NB4 (cell line): ENCODE measurements at regions not wholly inside any gene's neighbourhood (a gene's known extent, or its start where the extent isn't known, plus 50 kb on each side); places are given as distances from the start of the nearest gene placed in this dataset.

ENCODE experiments used
- POLR2A ChIP-seq: IDR thresholded peaks from 2 replicates; pipeline ENCODE4 v1.6.1; 2011; ENCODE audit warnings: mild to moderate bottlenecking; ENCODE audit not compliant: insufficient read length; ENCODE audit errors: extremely low read depth
- TF ChIP-seq, protein P1 (sequence below): IDR thresholded peaks from one replicate; pipeline ENCODE4 v1.5.1; 2012; ENCODE audit warnings: low read depth, low read length
- TF ChIP-seq, protein P2 (sequence below): IDR thresholded peaks from 2 replicates; pipeline ENCODE4 v1.6.1; 2011; ENCODE audit warnings: low read depth, low read length

DNA sequence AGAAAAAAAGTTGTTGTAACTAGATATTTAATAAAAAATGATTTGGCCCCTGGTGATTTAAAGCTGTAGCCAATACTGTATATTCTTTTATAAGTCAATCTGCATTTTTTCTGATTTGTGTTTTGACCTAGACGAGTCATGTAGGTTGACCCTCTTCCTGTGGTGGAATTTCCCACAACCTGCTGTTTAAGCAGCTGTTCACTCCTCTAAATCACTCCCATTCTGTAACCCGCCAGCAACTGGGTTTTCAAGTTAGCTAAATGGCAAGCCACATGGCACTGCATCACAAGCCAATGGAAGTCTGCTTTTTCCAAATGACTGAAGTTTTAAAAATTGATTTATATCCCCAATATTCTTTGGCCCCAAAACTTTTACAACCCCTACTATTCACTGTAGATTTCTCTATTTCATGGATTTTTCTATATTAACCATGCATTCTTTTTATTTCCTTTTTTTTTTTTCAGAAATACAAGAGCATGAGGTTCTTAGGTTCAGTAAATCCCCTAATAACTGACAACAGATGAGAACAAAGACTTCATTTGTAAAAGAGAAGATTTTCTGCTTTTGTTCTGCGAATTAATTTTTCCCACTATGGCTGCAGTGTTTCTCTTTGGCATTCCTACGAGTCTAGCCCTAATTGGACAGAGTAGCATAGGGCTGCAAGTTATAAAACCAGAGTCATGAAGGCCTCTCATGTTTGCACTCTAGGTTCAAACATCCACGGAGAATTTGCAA is 184.5 kb upstream of the TLE4 start:
- no peak for TF ChIP-seq POLR2A
- TF ChIP-seq, protein P1, sequence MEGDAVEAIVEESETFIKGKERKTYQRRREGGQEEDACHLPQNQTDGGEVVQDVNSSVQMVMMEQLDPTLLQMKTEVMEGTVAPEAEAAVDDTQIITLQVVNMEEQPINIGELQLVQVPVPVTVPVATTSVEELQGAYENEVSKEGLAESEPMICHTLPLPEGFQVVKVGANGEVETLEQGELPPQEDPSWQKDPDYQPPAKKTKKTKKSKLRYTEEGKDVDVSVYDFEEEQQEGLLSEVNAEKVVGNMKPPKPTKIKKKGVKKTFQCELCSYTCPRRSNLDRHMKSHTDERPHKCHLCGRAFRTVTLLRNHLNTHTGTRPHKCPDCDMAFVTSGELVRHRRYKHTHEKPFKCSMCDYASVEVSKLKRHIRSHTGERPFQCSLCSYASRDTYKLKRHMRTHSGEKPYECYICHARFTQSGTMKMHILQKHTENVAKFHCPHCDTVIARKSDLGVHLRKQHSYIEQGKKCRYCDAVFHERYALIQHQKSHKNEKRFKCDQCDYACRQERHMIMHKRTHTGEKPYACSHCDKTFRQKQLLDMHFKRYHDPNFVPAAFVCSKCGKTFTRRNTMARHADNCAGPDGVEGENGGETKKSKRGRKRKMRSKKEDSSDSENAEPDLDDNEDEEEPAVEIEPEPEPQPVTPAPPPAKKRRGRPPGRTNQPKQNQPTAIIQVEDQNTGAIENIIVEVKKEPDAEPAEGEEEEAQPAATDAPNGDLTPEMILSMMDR: no peak
- TF ChIP-seq, protein P2, sequence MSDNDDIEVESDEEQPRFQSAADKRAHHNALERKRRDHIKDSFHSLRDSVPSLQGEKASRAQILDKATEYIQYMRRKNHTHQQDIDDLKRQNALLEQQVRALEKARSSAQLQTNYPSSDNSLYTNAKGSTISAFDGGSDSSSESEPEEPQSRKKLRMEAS: no peak
